Fibroblast of skin of back (primary cell): ENCODE measurements at regions not wholly inside any gene's neighbourhood (a gene's known extent, or its start where the extent isn't known, plus 50 kb on each side); places are given as distances from the start of the nearest gene placed in this dataset.
"Not testable (repeated sequence)": the region's sequence is repeated elsewhere in the genome, so short reads cannot be mapped to it uniquely, and the experiment has no call there.

Experiments
- DNase-seq: peaks from one replicate; pipeline ENCODE4 v3.0.0-alpha.2; 2013

GRCh38 chr2:221758076-221758475 lies 186.0 kb upstream of the EPHA4 start:
- DNase-seq: no peak

GRCh38 chr2:221753401-221753800 lies 181.3 kb upstream of the EPHA4 start:
- no peak for DNase-seq

GRCh38 chr2:221752781-221753180 lies 180.7 kb upstream of the EPHA4 start:
- DNase-seq: no peak

GRCh38 chr2:221750316-221750715 lies 178.2 kb upstream of the EPHA4 start:
- DNase-seq: no peak

GRCh38 chr2:221747289-221747972 lies 175.3 kb upstream of the EPHA4 start:
- DNase-seq: no peak

- DNase-seq: no peak
Measured at GRCh38 chr2:221741496-221742211, 169.6 kb upstream of the EPHA4 start.

GRCh38 chr2:221731432-221732145 lies 159.5 kb upstream of the EPHA4 start:
- DNase-seq: no peak

- no peak for DNase-seq
Measured at GRCh38 chr2:221726894-221727513, 154.9 kb upstream of the EPHA4 start.

GRCh38 chr2:221724631-221725203 lies 152.6 kb upstream of the EPHA4 start:
- no peak for DNase-seq

GRCh38 chr2:221724117-221724516 lies 152.0 kb upstream of the EPHA4 start:
- not testable (repeated sequence) for DNase-seq

GRCh38 chr2:221716426-221717303 lies 144.6 kb upstream of the EPHA4 start:
- no peak for DNase-seq

- DNase-seq: no peak
Measured at GRCh38 chr2:221715523-221716247, 143.6 kb upstream of the EPHA4 start.

GRCh38 chr2:221710744-221711143 lies 138.6 kb upstream of the EPHA4 start:
- DNase-seq: no peak

- DNase-seq: no peak
Measured at GRCh38 chr2:221708902-221709301, 136.8 kb upstream of the EPHA4 start.

- no peak for DNase-seq
Measured at GRCh38 chr2:221705185-221705877, 133.2 kb upstream of the EPHA4 start.

- no peak for DNase-seq
Measured at GRCh38 chr2:221704442-221704841, 132.3 kb upstream of the EPHA4 start.

- no peak for DNase-seq
Measured at GRCh38 chr2:221693365-221693764, 121.3 kb upstream of the EPHA4 start.

GRCh38 chr2:221691571-221691970 lies 119.5 kb upstream of the EPHA4 start:
- no peak for DNase-seq

- DNase-seq: no peak
Measured at GRCh38 chr2:221689140-221689539, 117.0 kb upstream of the EPHA4 start.

GRCh38 chr2:221680548-221680947 lies 108.4 kb upstream of the EPHA4 start:
- DNase-seq: no peak
